PFSK-1 (cell line): ENCODE measurements at regions not wholly inside any gene's neighbourhood (a gene's known extent, or its start where the extent isn't known, plus 50 kb on each side); places are given as distances from the start of the nearest gene placed in this dataset.

Source experiments
- POLR2AphosphoS5 ChIP-seq: IDR thresholded peaks from 2 replicates; pipeline ENCODE4 v1.6.1; 2012; ENCODE audit warnings: low read depth, mild to moderate bottlenecking, control low read depth, low read length, moderate library complexity
- SIN3A ChIP-seq: IDR thresholded peaks from 2 replicates; pipeline ENCODE4 v1.6.1; 2012; ENCODE audit warnings: mild to moderate bottlenecking, low read length, moderate library complexity, borderline replicate concordance; ENCODE audit not compliant: insufficient read depth
- TAF1 ChIP-seq: IDR thresholded peaks from 2 replicates; pipeline ENCODE4 v1.6.1; 2012; ENCODE audit warnings: low read length, control low read depth, borderline replicate concordance; ENCODE audit not compliant: insufficient read depth

GRCh38 chr12:14225064-14225463, 140.4 kb upstream of the ATF7IP start:
- no peak for TF ChIP-seq SIN3A
- TF ChIP-seq POLR2AphosphoS5 = no peak
- TF ChIP-seq TAF1 = no peak
